Suppressor macrophage treated with lipopolysaccharide for 1 hour (primary cell): ENCODE measurements at regions not wholly inside any gene's neighbourhood (a gene's known extent, or its start where the extent isn't known, plus 50 kb on each side); places are given as distances from the start of the nearest gene placed in this dataset.
A peak's percentile ranks its signal among the peaks of the same experiment; 100 is the strongest.

Experiments
- DNase-seq, 3 donors: peaks; one replicate each; pipeline ENCODE4 v3.0.0-alpha.2; 2020 to 2022

GRCh38 chr15:61681038-61681418, 379.2 kb downstream of the VPS13C start:
- DNase-seq: peak; percentile 67 to 70 (median 68)

GRCh38 chr15:61680260-61681037, 379.8 kb downstream of the VPS13C start:
- no peak for DNase-seq

GRCh38 chr15:61671736-61672135, 388.5 kb downstream of the VPS13C start:
- no peak for DNase-seq

- no peak for DNase-seq
Observed at GRCh38 chr15:61668444-61668843, 391.8 kb downstream of the VPS13C start.

- no peak for DNase-seq
Observed at GRCh38 chr15:61661791-61662190, 398.5 kb downstream of the VPS13C start.

- no peak for DNase-seq
Observed at GRCh38 chr15:61660579-61660978, 399.7 kb downstream of the VPS13C start.

- DNase-seq: no peak
Observed at GRCh38 chr15:61659566-61660190, 400.6 kb downstream of the VPS13C start.

- no peak for DNase-seq
Observed at GRCh38 chr15:61657461-61657860, 402.8 kb downstream of the VPS13C start.

- no peak for DNase-seq
Observed at GRCh38 chr15:61656391-61656790, 403.9 kb downstream of the VPS13C start.

- no peak for DNase-seq
Observed at GRCh38 chr15:61655881-61656280, 404.4 kb downstream of the VPS13C start.

GRCh38 chr15:61654918-61655317, 405.3 kb downstream of the VPS13C start:
- DNase-seq: no peak

- DNase-seq: no peak
Observed at GRCh38 chr15:61654002-61654740, 406.1 kb downstream of the VPS13C start.

GRCh38 chr15:61653110-61653509, 407.1 kb downstream of the VPS13C start:
- DNase-seq: no peak

- DNase-seq: no peak
Observed at GRCh38 chr15:61651267-61651666, 409.0 kb downstream of the VPS13C start.

GRCh38 chr15:61649046-61649445, 411.2 kb downstream of the VPS13C start:
- DNase-seq: peak; percentile 50 to 62 (median 57)

- no peak for DNase-seq
Observed at GRCh38 chr15:61644550-61644949, 415.4 kb upstream of the RORA start.

GRCh38 chr15:61641645-61642044, 412.5 kb upstream of the RORA start:
- DNase-seq: no peak

GRCh38 chr15:61640756-61641155, 411.7 kb upstream of the RORA start:
- DNase-seq: no peak

- DNase-seq: no peak
Observed at GRCh38 chr15:61639491-61639890, 410.4 kb upstream of the RORA start.

GRCh38 chr15:61634837-61635236, 405.7 kb upstream of the RORA start:
- DNase-seq: no peak

- no peak for DNase-seq
Observed at GRCh38 chr15:61633951-61634350, 404.8 kb upstream of the RORA start.

- no peak for DNase-seq
Observed at GRCh38 chr15:61629269-61629668, 400.2 kb upstream of the RORA start.

- no peak for DNase-seq
Observed at GRCh38 chr15:61624950-61625349, 395.8 kb upstream of the RORA start.

GRCh38 chr15:61623746-61624145, 394.6 kb upstream of the RORA start:
- DNase-seq: no peak
